HEK293T (cell line): ENCODE measurements at regions not wholly inside any gene's neighbourhood (a gene's known extent, or its start where the extent isn't known, plus 50 kb on each side); places are given as distances from the start of the nearest gene placed in this dataset.
"Not testable (repeated sequence)": the region's sequence is repeated elsewhere in the genome, so short reads cannot be mapped to it uniquely, and the experiment has no call there.

Source experiments
- ARNT ChIP-seq: fragments of 450-650 bp; IDR thresholded peaks from 2 replicates; pipeline ENCODE4 v1.6.1; 2017; ENCODE audit warnings: mild to moderate bottlenecking
- BHLHE40 ChIP-seq: fragments of 450-650 bp; IDR thresholded peaks from 2 replicates; pipeline ENCODE4 v1.6.1; 2016; ENCODE audit warnings: mild to moderate bottlenecking, moderate library complexity, borderline replicate concordance
- CTBP1 ChIP-seq: fragments of 450-650 bp; IDR thresholded peaks from 2 replicates; pipeline ENCODE4 v1.6.1; 2016; ENCODE audit warnings: borderline replicate concordance
- ELF4 ChIP-seq: fragments of 450-650 bp; IDR thresholded peaks from 2 replicates; pipeline ENCODE4 v1.6.1; 2017; ENCODE audit warnings: antibody characterized with exemption
- FOXA1 ChIP-seq: fragments of 450-650 bp; IDR thresholded peaks from 2 replicates; pipeline ENCODE4 v1.6.1; 2016; ENCODE audit warnings: mild to moderate bottlenecking
- FOXK2 ChIP-seq: fragments of 450-650 bp; IDR thresholded peaks from 2 replicates; pipeline ENCODE4 v1.6.1; 2016; ENCODE audit warnings: mild to moderate bottlenecking
- FOXM1 ChIP-seq: fragments of 450-650 bp; IDR thresholded peaks from 2 replicates; pipeline ENCODE4 v1.6.1; 2017; ENCODE audit warnings: mild to moderate bottlenecking, borderline replicate concordance
- L3MBTL2 ChIP-seq: fragments of 450-650 bp; conservative IDR thresholded peaks from 2 replicates; pipeline ENCODE4 v1.6.1; 2016; ENCODE audit warnings: mild to moderate bottlenecking
- LEF1 ChIP-seq: fragments of 450-650 bp; IDR thresholded peaks from 2 replicates; pipeline ENCODE4 v1.6.1; 2017; ENCODE audit warnings: mild to moderate bottlenecking, borderline replicate concordance
- NFRKB ChIP-seq: fragments of 450-650 bp; IDR thresholded peaks from 2 replicates; pipeline ENCODE4 v1.6.1; 2016; ENCODE audit warnings: mild to moderate bottlenecking, moderate library complexity
- SP1 ChIP-seq: fragments of 450-650 bp; IDR thresholded peaks from 2 replicates; pipeline ENCODE4 v1.6.1; 2017
- SUZ12 ChIP-seq: fragments of 450-650 bp; IDR thresholded peaks from 2 replicates; pipeline ENCODE4 v1.6.1; 2016; ENCODE audit warnings: mild to moderate bottlenecking
- TARDBP ChIP-seq: fragments of 450-650 bp; IDR thresholded peaks from 2 replicates; pipeline ENCODE4 v1.6.1; 2016
- TF ChIP-seq, protein P1 (sequence below): fragments of 450-650 bp; IDR thresholded peaks from 2 replicates; pipeline ENCODE4 v1.6.1; 2016

DNA sequence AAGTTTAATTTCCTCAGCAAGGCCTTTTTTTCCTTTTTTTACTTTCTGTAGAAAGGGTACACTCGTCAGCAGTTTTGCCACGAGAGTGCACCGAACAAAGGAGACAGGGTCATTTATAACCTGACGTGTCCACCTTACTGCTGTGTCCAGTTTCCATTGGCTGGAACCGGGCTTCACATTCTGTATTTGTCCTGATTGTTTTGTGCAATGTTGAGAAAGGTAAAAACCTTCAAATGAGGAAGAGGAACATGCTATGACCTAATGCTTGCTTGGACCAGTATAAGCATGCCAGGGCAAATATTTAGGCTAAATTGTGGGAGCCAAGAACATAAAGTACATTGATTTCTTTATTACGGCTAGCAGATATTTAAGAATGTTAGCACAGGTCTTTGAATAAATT, 101.9 kb upstream of the STX18 start:
- not testable (repeated sequence) for TF ChIP-seq LEF1, FOXM1, SP1, SUZ12, ELF4, FOXA1, ARNT, CTBP1, BHLHE40, L3MBTL2, TARDBP, NFRKB, FOXK2
- TF ChIP-seq, protein P1, sequence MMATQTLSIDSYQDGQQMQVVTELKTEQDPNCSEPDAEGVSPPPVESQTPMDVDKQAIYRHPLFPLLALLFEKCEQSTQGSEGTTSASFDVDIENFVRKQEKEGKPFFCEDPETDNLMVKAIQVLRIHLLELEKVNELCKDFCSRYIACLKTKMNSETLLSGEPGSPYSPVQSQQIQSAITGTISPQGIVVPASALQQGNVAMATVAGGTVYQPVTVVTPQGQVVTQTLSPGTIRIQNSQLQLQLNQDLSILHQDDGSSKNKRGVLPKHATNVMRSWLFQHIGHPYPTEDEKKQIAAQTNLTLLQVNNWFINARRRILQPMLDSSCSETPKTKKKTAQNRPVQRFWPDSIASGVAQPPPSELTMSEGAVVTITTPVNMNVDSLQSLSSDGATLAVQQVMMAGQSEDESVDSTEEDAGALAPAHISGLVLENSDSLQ = not testable (repeated sequence)
